Osteoblast (primary cell): ENCODE measurements at regions not wholly inside any gene's neighbourhood (a gene's known extent, or its start where the extent isn't known, plus 50 kb on each side); places are given as distances from the start of the nearest gene placed in this dataset.
"Not testable (repeated sequence)": the region's sequence is repeated elsewhere in the genome, so short reads cannot be mapped to it uniquely, and the experiment has no call there.

Experiments
- DNase-seq: peaks from one replicate; pipeline ENCODE4 v3.0.0; 2011; ENCODE audit warnings: low spot score, mixed read lengths; ENCODE audit not compliant: insufficient read length; ENCODE audit errors: missing footprints
- H2AFZ ChIP-seq: 2 replicates; pipeline ENCODE4 v1.6.0; 2011; ENCODE audit warnings: mild to moderate bottlenecking, low read length
- H3K27ac ChIP-seq: 2 replicates; pipeline ENCODE4 v1.5.1; 2011; ENCODE audit warnings: mild to moderate bottlenecking, low read depth, low read length, moderate library complexity
- H3K27me3 ChIP-seq: 2 replicates; pipeline ENCODE4 v1.6.0; 2012; ENCODE audit warnings: mild to moderate bottlenecking, control low read depth, inconsistent platforms, low read length, moderate library complexity; ENCODE audit not compliant: insufficient read depth
- H3K36me3 ChIP-seq: 2 replicates; pipeline ENCODE4 v1.5.1; 2011; ENCODE audit warnings: mild to moderate bottlenecking, low read length, control low read depth, moderate library complexity; ENCODE audit not compliant: insufficient read depth
- H3K4me1 ChIP-seq: 2 replicates; pipeline ENCODE4 v1.5.1; 2011; ENCODE audit warnings: mild to moderate bottlenecking, low read length, control low read depth, moderate library complexity; ENCODE audit not compliant: insufficient read depth
- H3K4me2 ChIP-seq: 2 replicates; pipeline ENCODE4 v1.6.0; 2011; ENCODE audit warnings: mild to moderate bottlenecking, low read length; ENCODE audit not compliant: insufficient read depth
- H3K4me3 ChIP-seq: fragments of 200-600 bp; sonication (generic); 3 replicates; pipeline ENCODE4 v1.5.1; 2012; ENCODE audit warnings: mild to moderate bottlenecking, low read length, inconsistent platforms; ENCODE audit not compliant: insufficient read depth
- H3K79me2 ChIP-seq: 2 replicates; pipeline ENCODE4 v1.6.0; 2012; ENCODE audit warnings: mild to moderate bottlenecking, low read length, control low read depth, inconsistent platforms; ENCODE audit not compliant: insufficient read depth
- H3K9me3 ChIP-seq: 2 replicates; pipeline ENCODE4 v1.5.1; 2011; ENCODE audit warnings: low read depth, low read length, control low read depth
- H4K20me1 ChIP-seq: 2 replicates; pipeline ENCODE4 v1.6.0; 2012; ENCODE audit warnings: mild to moderate bottlenecking, low read length, control low read depth; ENCODE audit not compliant: insufficient read depth
- TF ChIP-seq, protein P1 (sequence below): IDR thresholded peaks from 2 replicates; pipeline ENCODE4 v1.5.1; 2011; ENCODE audit warnings: mild to moderate bottlenecking, low read depth, low read length, moderate library complexity; ENCODE audit errors: extremely low read depth

GRCh38 chr3:194032828-194033435, 103.0 kb upstream of the HES1 start:
- TF ChIP-seq, protein P1, sequence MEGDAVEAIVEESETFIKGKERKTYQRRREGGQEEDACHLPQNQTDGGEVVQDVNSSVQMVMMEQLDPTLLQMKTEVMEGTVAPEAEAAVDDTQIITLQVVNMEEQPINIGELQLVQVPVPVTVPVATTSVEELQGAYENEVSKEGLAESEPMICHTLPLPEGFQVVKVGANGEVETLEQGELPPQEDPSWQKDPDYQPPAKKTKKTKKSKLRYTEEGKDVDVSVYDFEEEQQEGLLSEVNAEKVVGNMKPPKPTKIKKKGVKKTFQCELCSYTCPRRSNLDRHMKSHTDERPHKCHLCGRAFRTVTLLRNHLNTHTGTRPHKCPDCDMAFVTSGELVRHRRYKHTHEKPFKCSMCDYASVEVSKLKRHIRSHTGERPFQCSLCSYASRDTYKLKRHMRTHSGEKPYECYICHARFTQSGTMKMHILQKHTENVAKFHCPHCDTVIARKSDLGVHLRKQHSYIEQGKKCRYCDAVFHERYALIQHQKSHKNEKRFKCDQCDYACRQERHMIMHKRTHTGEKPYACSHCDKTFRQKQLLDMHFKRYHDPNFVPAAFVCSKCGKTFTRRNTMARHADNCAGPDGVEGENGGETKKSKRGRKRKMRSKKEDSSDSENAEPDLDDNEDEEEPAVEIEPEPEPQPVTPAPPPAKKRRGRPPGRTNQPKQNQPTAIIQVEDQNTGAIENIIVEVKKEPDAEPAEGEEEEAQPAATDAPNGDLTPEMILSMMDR = no peak
- Histone ChIP-seq H2AFZ (no peak overlapping the region), H4K20me1 (peaks cover 3% of the 10 kb centered on the region), H3K4me2 (no peak overlapping the region), H3K9me3 (no peaks in the 10 kb centered on the region), H3K79me2 (no peaks in the 10 kb centered on the region), H3K27ac (no peak overlapping the region), H3K4me1 (no peaks in the 10 kb centered on the region), H3K27me3 (peaks cover 19% of the 10 kb centered on the region), H3K36me3 (no peaks in the 10 kb centered on the region), H3K4me3 (no peak overlapping the region)
- no peak for DNase-seq

DNA sequence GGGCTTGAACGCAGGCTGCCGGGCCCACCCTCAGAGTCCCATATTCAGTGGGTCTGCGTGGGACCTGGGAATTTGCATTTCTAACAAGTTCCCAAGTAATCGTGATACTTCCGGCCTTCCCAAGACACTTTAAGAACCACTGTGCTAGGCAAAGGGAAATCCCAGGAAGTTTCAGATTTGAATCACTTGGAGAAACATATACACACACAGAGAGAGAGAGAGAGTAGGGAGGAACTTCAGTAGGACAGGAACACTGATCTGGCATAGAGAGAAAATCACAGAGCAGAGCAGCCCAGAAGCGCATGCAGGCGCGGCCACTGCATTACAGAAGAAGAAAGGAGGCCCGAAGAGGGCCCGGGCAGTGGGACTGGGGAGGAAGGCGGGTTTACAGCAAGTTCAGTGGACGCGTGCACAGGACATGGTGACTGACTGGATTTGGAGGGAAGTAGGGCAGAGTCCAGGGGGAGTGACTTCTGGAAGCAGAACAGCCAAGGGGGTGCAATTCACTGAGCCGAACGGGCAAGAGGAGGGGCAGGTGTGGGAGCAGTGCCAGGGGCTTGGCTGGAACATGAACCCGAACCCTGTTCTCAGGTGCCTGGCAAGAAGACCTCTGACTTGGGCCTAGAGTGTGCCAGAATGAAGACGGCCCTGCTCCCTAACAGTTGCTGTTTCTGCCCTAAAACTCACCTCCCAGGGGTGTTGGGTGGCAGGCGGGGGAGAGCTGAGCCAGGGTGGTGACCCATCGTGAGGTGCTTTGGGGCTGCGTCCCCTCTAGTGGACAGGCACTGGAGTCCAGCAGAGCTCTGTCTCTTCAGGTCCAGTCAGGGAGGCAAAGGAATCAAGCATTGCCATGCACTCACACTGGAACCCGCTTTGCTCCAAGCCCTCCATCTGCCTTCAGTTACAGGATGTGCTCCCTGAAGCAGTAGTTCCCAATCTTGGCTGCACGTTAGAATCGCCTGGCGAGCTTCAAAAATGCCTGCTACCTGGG, 101.3 kb upstream of the HES1 start:
- TF ChIP-seq, protein P1 = no peak
- Histone ChIP-seq H3K4me2 (no peak overlapping the region), H3K27ac (no peak overlapping the region), H3K79me2 (no peaks in the 10 kb centered on the region), H3K4me3 (no peak overlapping the region), H3K27me3 (peaks cover 16% of the 10 kb centered on the region), H2AFZ (no peak overlapping the region), H3K4me1 (no peaks in the 10 kb centered on the region), H3K9me3 (no peaks in the 10 kb centered on the region), H4K20me1 (peaks cover 3% of the 10 kb centered on the region), H3K36me3 (no peaks in the 10 kb centered on the region)
- DNase-seq = no peak

- no peak overlapping the region for H3K4me3 ChIP-seq
- no peaks in the 10 kb centered on the region for H3K9me3 ChIP-seq
- TF ChIP-seq, protein P1 = no peak
- H3K36me3 ChIP-seq = no peaks in the 10 kb centered on the region
- H2AFZ ChIP-seq = no peak overlapping the region
- no peak overlapping the region for H3K4me2 ChIP-seq
- H3K79me2 ChIP-seq = no peaks in the 10 kb centered on the region
- H3K4me1 ChIP-seq = no peaks in the 10 kb centered on the region
- peaks cover 13% of the 10 kb centered on the region for H3K27me3 ChIP-seq
- DNase-seq = no peak
- no peaks in the 10 kb centered on the region for H4K20me1 ChIP-seq
- no peak overlapping the region for H3K27ac ChIP-seq
Observed at GRCh38 chr3:194035406-194036138, 100.4 kb upstream of the HES1 start.

DNA sequence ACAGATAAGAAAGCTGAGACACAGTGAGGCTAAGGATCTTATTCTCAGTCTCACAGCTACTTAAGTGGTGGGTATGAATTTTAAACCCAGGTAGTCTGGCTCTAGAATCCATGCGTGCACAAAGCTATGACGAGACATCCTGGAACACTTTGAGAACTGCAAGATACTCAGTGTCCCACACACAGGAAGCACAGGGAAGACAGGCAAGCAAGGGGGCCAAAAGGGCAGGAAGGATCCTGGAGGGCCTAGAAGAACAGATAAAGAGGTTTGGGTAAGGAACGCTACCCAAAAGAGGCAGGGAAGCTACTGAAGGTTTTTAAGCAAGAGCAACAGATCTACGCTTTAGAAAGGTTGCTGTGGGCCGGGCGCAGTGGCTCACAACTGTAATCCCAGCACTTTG, 99.1 kb upstream of the HES1 start:
- TF ChIP-seq, protein P1 = no peak
- H3K27ac ChIP-seq = no peak overlapping the region
- no peak overlapping the region for H3K4me3 ChIP-seq
- no peaks in the 10 kb centered on the region for H3K9me3 ChIP-seq
- no peak overlapping the region for H2AFZ ChIP-seq
- H4K20me1 ChIP-seq = no peaks in the 10 kb centered on the region
- H3K36me3 ChIP-seq = no peaks in the 10 kb centered on the region
- peaks cover 17% of the 10 kb centered on the region for H3K27me3 ChIP-seq
- H3K79me2 ChIP-seq = no peaks in the 10 kb centered on the region
- no peaks in the 10 kb centered on the region for H3K4me1 ChIP-seq
- H3K4me2 ChIP-seq = no peak overlapping the region
- DNase-seq = no peak

- H3K27ac ChIP-seq, DNase-seq, H3K4me1 ChIP-seq, H3K9me3 ChIP-seq, H3K79me2 ChIP-seq, H3K36me3 ChIP-seq, H3K4me2 ChIP-seq, H3K4me3 ChIP-seq, H2AFZ ChIP-seq, H4K20me1 ChIP-seq: not testable (repeated sequence)
- H3K27me3 ChIP-seq = peaks cover 13% of the 10 kb centered on the region
Observed at GRCh38 chr3:194038346-194038745, 97.6 kb upstream of the HES1 start.
